GM23338 (cell line): ENCODE measurements at regions not wholly inside any gene's neighbourhood (a gene's known extent, or its start where the extent isn't known, plus 50 kb on each side); places are given as distances from the start of the nearest gene placed in this dataset.

ENCODE experiments used
- ATAC-seq: fragments of 200-7000 bp; cut with Tn5 transposase; 3 replicates; pipeline ENCODE4 v1.9.1; 2020
- DNase-seq: peaks from one replicate; pipeline ENCODE4 v3.0.0-alpha.2; 2015; ENCODE audit warnings: low spot score
- H2AFZ ChIP-seq: fragments of 200-600 bp; sonication (generic); 2 replicates; pipeline ENCODE4 v1.8.0; 2016; ENCODE audit warnings: antibody characterized with exemption, mild to moderate bottlenecking, moderate library complexity
- H3F3A ChIP-seq: fragments of 200-600 bp; sonication (generic); replicated peaks from 2 replicates; pipeline ENCODE4 v1.8.0; 2017; ENCODE audit warnings: antibody characterized with exemption, mixed run types, low read depth
- H3K27ac ChIP-seq: fragments of 200-600 bp; sonication (generic); 2 replicates; pipeline ENCODE4 v1.6.1; 2016; ENCODE audit warnings: low read depth
- H3K27me3 ChIP-seq: fragments of 200-600 bp; sonication (generic); 2 replicates; pipeline ENCODE4 v1.8.0; 2016; ENCODE audit warnings: mild to moderate bottlenecking, mixed run types, moderate library complexity; ENCODE audit not compliant: insufficient read depth
- H3K36me3 ChIP-seq: fragments of 200-600 bp; sonication (generic); 2 replicates; pipeline ENCODE4 v1.8.0; 2016; ENCODE audit warnings: mild to moderate bottlenecking; ENCODE audit not compliant: insufficient read depth
- H3K4me1 ChIP-seq: fragments of 200-600 bp; sonication (generic); 2 replicates; pipeline ENCODE4 v1.8.0; 2016; ENCODE audit warnings: mild to moderate bottlenecking, moderate library complexity; ENCODE audit not compliant: insufficient read depth
- H3K4me2 ChIP-seq: fragments of 200-600 bp; sonication (generic); 2 replicates; pipeline ENCODE4 v1.7.1; 2017; ENCODE audit warnings: mixed run types
- H3K4me3 ChIP-seq: fragments of 200-600 bp; sonication (generic); 2 replicates; pipeline ENCODE4 v1.6.1; 2016; ENCODE audit warnings: mixed run types
- H3K79me2 ChIP-seq: fragments of 200-600 bp; sonication (generic); replicated peaks from 2 replicates; pipeline ENCODE4 v1.8.0; 2017; ENCODE audit warnings: mild to moderate bottlenecking; ENCODE audit not compliant: insufficient read depth
- H3K9me2 ChIP-seq: fragments of 200-600 bp; sonication (generic); 2 replicates; pipeline ENCODE4 v1.8.0; 2017; ENCODE audit not compliant: insufficient read depth
- H4K20me1 ChIP-seq: fragments of 200-600 bp; sonication (generic); replicated peaks from 2 replicates; pipeline ENCODE4 v1.8.0; 2017; ENCODE audit warnings: mild to moderate bottlenecking; ENCODE audit not compliant: insufficient read depth
- H3K27ac Mint-ChIP-seq: 2 replicates; pipeline ENCODE4 v1.8.0; 2020; ENCODE audit warnings: inconsistent platforms, mild to moderate bottlenecking, moderate library complexity, mixed read lengths
- H3K27me3 Mint-ChIP-seq: 3 replicates; pipeline ENCODE4 v1.8.0; 2022; ENCODE audit warnings: low read depth, mild to moderate bottlenecking, moderate library complexity, mixed read lengths, inconsistent platforms; ENCODE audit not compliant: insufficient read depth, poor library complexity
- H3K36me3 Mint-ChIP-seq: 3 replicates; pipeline ENCODE4 v1.8.0; 2021; ENCODE audit warnings: low read depth, mild to moderate bottlenecking, inconsistent platforms, moderate library complexity, mixed read lengths
- H3K4me1 Mint-ChIP-seq: 3 replicates; pipeline ENCODE4 v1.8.0; 2020; ENCODE audit warnings: mild to moderate bottlenecking, inconsistent platforms, mixed read lengths
- H3K4me3 Mint-ChIP-seq: 3 replicates; pipeline ENCODE4 v1.8.0; 2021; ENCODE audit warnings: moderate library complexity, mild to moderate bottlenecking, inconsistent platforms, mixed read lengths
- H3K9me3 Mint-ChIP-seq: 3 replicates; pipeline ENCODE4 v1.8.0; 2020; ENCODE audit warnings: moderate library complexity, mild to moderate bottlenecking, inconsistent platforms, mixed read lengths
- EZH2 ChIP-seq: fragments of 200-600 bp; sonication (generic); IDR thresholded peaks from one replicate; pipeline ENCODE4 v1.8.0; 2017; ENCODE audit warnings: antibody characterized with exemption, mild to moderate bottlenecking, low read depth; ENCODE audit not compliant: unreplicated experiment
- TF ChIP-seq, protein P1 (sequence below), 2 experiments: fragments of 200-600 bp in 1 of 2; sonication (generic) in 1 of 2; conservative IDR thresholded peaks; 2 replicates each; pipeline versions ENCODE4 v1.5.1 to v1.6.1; 2016 to 2017; ENCODE audit warnings: antibody characterized with exemption in 2 of 2, low read depth in 2 of 2, mild to moderate bottlenecking in 2 of 2, moderate library complexity in 1 of 2
- TF ChIP-seq, protein P2 (sequence below): fragments of 250-450 bp; sonication (Bioruptor Pico); IDR thresholded peaks from 2 replicates; pipeline ENCODE4 v1.5.0; 2020; ENCODE audit warnings: mild to moderate bottlenecking, moderate library complexity
- TF ChIP-seq, protein P3 (sequence below): IDR thresholded peaks from 2 replicates; pipeline ENCODE4 v1.6.1; 2016; ENCODE audit warnings: antibody characterized with exemption

DNA sequence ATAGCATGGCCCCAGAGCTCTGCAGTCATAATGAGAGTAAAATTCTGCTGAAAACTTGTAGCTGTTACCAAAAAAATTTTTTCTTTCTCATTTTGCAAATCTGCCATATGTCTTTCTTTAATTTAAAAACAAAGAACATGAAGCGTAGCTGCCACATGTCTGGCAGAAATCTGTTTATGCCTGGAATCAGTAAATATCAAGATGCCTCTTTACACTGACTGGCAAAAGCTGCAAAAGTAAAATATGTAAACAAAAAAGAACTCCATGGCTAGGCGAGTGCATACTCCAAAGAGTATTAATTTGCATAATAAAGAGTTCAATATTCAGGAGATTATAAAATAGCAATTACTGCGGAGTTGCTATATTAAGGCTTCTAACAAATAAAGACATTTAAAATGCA, 130.9 kb upstream of the SP8 start:
- H3K36me3 ChIP-seq = no peaks in the 10 kb centered on the region
- Mint-ChIP-seq H3K4me3 (no peak overlapping the region), H3K4me1 (peaks cover 11% of the 10 kb centered on the region; the same call in 2 of the 3 replicates), H3K36me3 (no peaks in the 10 kb centered on the region), H3K9me3 (no peaks in the 10 kb centered on the region), H3K27ac (no peak overlapping the region), H3K27me3 (peaks cover 2% of the 10 kb centered on the region)
- H3K9me2 ChIP-seq = no peaks in the 10 kb centered on the region
- no peaks in the 10 kb centered on the region for H3K27me3 ChIP-seq
- H3K27ac ChIP-seq = no peak overlapping the region
- H4K20me1 ChIP-seq = no peaks in the 10 kb centered on the region
- H3K4me3 ChIP-seq = no peak overlapping the region
- no peak for DNase-seq
- TF ChIP-seq, protein P1, sequence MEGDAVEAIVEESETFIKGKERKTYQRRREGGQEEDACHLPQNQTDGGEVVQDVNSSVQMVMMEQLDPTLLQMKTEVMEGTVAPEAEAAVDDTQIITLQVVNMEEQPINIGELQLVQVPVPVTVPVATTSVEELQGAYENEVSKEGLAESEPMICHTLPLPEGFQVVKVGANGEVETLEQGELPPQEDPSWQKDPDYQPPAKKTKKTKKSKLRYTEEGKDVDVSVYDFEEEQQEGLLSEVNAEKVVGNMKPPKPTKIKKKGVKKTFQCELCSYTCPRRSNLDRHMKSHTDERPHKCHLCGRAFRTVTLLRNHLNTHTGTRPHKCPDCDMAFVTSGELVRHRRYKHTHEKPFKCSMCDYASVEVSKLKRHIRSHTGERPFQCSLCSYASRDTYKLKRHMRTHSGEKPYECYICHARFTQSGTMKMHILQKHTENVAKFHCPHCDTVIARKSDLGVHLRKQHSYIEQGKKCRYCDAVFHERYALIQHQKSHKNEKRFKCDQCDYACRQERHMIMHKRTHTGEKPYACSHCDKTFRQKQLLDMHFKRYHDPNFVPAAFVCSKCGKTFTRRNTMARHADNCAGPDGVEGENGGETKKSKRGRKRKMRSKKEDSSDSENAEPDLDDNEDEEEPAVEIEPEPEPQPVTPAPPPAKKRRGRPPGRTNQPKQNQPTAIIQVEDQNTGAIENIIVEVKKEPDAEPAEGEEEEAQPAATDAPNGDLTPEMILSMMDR (conservative IDR thresholded peaks at IDR 0.05; ENCODE audit: low read depth in 2 of 2) = no peak
- TF ChIP-seq EZH2 = no peak
- TF ChIP-seq, protein P2, sequence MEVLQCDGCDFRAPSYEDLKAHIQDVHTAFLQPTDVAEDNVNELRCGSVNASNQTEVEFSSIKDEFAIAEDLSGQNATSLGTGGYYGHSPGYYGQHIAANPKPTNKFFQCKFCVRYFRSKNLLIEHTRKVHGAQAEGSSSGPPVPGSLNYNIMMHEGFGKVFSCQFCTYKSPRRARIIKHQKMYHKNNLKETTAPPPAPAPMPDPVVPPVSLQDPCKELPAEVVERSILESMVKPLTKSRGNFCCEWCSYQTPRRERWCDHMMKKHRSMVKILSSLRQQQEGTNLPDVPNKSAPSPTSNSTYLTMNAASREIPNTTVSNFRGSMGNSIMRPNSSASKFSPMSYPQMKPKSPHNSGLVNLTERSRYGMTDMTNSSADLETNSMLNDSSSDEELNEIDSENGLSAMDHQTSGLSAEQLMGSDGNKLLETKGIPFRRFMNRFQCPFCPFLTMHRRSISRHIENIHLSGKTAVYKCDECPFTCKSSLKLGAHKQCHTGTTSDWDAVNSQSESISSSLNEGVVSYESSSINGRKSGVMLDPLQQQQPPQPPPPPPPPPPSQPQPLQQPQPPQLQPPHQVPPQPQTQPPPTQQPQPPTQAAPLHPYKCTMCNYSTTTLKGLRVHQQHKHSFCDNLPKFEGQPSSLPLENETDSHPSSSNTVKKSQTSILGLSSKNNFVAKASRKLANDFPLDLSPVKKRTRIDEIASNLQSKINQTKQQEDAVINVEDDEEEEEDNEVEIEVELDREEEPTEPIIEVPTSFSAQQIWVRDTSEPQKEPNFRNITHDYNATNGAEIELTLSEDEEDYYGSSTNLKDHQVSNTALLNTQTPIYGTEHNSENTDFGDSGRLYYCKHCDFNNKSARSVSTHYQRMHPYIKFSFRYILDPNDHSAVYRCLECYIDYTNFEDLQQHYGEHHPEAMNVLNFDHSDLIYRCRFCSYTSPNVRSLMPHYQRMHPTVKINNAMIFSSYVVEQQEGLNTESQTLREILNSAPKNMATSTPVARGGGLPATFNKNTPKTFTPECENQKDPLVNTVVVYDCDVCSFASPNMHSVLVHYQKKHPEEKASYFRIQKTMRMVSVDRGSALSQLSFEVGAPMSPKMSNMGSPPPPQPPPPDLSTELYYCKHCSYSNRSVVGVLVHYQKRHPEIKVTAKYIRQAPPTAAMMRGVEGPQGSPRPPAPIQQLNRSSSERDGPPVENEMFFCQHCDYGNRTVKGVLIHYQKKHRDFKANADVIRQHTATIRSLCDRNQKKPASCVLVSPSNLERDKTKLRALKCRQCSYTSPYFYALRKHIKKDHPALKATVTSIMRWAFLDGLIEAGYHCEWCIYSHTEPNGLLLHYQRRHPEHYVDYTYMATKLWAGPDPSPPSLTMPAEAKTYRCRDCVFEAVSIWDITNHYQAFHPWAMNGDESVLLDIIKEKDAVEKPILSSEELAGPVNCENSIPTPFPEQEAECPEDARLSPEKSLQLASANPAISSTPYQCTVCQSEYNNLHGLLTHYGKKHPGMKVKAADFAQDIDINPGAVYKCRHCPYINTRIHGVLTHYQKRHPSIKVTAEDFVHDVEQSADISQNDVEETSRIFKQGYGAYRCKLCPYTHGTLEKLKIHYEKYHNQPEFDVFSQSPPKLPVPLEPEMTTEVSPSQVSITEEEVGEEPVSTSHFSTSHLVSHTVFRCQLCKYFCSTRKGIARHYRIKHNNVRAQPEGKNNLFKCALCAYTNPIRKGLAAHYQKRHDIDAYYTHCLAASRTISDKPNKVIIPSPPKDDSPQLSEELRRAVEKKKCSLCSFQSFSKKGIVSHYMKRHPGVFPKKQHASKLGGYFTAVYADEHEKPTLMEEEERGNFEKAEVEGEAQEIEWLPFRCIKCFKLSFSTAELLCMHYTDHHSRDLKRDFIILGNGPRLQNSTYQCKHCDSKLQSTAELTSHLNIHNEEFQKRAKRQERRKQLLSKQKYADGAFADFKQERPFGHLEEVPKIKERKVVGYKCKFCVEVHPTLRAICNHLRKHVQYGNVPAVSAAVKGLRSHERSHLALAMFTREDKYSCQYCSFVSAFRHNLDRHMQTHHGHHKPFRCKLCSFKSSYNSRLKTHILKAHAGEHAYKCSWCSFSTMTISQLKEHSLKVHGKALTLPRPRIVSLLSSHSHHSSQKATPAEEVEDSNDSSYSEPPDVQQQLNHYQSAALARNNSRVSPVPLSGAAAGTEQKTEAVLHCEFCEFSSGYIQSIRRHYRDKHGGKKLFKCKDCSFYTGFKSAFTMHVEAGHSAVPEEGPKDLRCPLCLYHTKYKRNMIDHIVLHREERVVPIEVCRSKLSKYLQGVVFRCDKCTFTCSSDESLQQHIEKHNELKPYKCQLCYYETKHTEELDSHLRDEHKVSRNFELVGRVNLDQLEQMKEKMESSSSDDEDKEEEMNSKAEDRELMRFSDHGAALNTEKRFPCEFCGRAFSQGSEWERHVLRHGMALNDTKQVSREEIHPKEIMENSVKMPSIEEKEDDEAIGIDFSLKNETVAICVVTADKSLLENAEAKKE = no peak
- TF ChIP-seq, protein P3, sequence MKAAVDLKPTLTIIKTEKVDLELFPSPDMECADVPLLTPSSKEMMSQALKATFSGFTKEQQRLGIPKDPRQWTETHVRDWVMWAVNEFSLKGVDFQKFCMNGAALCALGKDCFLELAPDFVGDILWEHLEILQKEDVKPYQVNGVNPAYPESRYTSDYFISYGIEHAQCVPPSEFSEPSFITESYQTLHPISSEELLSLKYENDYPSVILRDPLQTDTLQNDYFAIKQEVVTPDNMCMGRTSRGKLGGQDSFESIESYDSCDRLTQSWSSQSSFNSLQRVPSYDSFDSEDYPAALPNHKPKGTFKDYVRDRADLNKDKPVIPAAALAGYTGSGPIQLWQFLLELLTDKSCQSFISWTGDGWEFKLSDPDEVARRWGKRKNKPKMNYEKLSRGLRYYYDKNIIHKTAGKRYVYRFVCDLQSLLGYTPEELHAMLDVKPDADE = no peak
- H3K4me1 ChIP-seq = peaks cover 6% of the 10 kb centered on the region; the same call in 1 of the 2 replicates
- no peaks in the 10 kb centered on the region for H3F3A ChIP-seq
- no peak overlapping the region for H3K4me2 ChIP-seq
- H3K79me2 ChIP-seq = no peaks in the 10 kb centered on the region
- no peak overlapping the region for H2AFZ ChIP-seq
- no peak for ATAC-seq
